Choroid plexus epithelial cell (primary cell): ENCODE measurements at regions not wholly inside any gene's neighbourhood (a gene's known extent, or its start where the extent isn't known, plus 50 kb on each side); places are given as distances from the start of the nearest gene placed in this dataset.

ENCODE experiments used
- DNase-seq: peaks from one replicate; pipeline ENCODE4 v3.0.0-alpha.2; 2010; ENCODE audit warnings: low read depth
- H3K4me3 ChIP-seq: 2 replicates; pipeline ENCODE4 v1.5.1; 2011; ENCODE audit warnings: low read depth, mild to moderate bottlenecking, control low read depth, low read length, moderate library complexity
- TF ChIP-seq, protein P1 (sequence below): conservative IDR thresholded peaks from 2 replicates; pipeline ENCODE4 v1.5.1; 2011; ENCODE audit warnings: low read depth, mild to moderate bottlenecking, control low read depth, inconsistent platforms, low read length, moderate library complexity

DNA sequence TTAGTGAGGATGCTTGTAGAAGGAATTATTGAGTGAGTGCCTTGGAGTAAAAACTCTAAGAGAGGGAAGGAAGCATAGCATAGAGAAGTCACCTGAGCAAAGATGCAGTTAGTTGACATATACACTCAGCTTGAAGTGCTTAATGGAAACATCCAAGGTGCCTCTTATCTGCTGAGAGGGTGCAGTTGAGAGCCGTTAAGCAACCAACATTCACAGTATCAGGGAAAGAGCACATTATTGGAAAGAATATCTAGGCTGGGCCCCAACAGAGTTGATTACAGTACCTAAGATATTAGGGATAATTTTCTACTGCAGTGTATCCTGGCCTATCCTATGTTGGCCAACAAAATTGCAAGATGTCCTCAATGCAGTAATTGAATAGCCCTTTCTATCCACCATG lies 302.0 kb downstream of the ETV1 start:
- no peak for DNase-seq
- TF ChIP-seq, protein P1, sequence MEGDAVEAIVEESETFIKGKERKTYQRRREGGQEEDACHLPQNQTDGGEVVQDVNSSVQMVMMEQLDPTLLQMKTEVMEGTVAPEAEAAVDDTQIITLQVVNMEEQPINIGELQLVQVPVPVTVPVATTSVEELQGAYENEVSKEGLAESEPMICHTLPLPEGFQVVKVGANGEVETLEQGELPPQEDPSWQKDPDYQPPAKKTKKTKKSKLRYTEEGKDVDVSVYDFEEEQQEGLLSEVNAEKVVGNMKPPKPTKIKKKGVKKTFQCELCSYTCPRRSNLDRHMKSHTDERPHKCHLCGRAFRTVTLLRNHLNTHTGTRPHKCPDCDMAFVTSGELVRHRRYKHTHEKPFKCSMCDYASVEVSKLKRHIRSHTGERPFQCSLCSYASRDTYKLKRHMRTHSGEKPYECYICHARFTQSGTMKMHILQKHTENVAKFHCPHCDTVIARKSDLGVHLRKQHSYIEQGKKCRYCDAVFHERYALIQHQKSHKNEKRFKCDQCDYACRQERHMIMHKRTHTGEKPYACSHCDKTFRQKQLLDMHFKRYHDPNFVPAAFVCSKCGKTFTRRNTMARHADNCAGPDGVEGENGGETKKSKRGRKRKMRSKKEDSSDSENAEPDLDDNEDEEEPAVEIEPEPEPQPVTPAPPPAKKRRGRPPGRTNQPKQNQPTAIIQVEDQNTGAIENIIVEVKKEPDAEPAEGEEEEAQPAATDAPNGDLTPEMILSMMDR: no peak
- no peak overlapping the region for H3K4me3 ChIP-seq

DNA sequence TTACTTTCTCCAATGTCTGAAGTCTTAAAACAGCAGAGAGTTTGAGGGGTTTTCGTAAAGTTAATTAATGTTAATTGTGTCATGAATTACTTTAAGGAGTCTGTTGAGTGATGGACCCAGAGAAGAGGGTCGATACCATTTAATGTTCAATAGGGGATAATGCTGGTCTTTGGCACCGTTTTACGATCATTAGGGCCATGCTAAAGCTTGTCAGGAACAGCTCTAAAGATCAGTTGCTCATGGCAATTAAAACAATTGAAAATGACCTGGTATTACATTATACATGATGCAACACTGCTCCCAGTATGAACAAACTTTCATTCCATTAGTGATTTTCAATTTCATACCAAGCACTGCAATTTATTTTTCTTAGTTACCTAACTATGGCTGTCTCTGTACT lies 296.9 kb downstream of the ETV1 start:
- no peak overlapping the region for H3K4me3 ChIP-seq
- no peak for DNase-seq
- TF ChIP-seq, protein P1: no peak

DNA sequence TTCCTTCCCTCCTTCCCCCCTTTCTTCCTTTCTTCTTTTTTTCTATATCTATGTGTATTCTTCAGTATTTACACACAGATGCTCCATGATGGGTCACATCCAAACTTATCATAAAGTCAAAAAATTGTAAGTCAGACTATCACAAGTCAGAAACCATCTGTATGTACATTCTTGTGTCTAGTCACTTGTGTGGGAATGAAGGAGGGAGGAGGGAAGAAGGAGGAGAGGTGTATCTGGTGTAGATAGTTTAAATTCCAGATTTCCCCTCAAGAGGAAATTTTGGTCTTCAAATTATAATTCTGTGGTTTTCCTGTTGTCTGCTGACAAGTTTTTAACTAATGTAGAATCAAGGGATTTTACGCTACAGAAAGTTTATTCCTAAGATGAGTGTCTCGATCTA lies 287.2 kb downstream of the ETV1 start:
- TF ChIP-seq, protein P1: no peak
- DNase-seq: peak; percentile 8
- H3K4me3 ChIP-seq: no peak overlapping the region

DNA sequence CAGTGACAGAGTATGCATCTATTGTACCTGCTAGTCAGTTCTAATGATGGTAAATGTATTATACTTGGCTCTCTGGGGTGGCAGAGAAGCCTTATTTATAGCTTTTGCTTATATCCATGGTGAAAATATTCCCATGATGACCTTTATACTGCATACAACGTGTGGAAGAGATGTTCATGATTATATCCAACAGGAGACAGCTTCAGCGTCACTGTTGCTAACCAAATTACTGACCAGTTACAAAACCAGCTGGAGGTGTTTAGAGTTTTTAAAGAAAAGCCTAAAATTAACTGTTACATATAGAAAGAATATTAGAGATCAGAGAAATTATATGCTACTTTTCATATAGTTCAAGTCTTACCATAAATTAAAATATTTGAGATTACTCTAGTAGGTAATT lies 280.8 kb downstream of the ETV1 start:
- H3K4me3 ChIP-seq: no peak overlapping the region
- TF ChIP-seq, protein P1: no peak
- DNase-seq: no peak

DNA sequence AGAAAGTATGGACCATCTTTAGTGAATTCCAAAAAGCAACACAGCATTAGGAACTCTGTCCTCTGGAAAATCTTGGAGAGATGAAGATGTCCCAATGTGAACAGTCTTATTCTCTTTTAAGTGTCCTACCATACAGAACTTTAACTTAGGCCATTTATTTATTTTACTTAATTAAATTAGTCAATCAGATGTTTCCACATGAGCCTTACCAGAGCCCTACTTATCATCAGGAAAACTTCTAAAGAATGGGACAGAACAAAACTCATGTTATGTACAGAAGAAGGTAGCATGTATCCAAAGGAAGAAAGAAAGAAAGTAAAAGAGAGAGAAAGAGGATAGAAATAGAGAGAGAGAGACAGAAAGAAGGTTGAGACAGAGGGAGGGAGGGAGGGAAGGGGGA lies 276.4 kb downstream of the ETV1 start:
- H3K4me3 ChIP-seq: no peak overlapping the region
- TF ChIP-seq, protein P1: no peak
- no peak for DNase-seq

DNA sequence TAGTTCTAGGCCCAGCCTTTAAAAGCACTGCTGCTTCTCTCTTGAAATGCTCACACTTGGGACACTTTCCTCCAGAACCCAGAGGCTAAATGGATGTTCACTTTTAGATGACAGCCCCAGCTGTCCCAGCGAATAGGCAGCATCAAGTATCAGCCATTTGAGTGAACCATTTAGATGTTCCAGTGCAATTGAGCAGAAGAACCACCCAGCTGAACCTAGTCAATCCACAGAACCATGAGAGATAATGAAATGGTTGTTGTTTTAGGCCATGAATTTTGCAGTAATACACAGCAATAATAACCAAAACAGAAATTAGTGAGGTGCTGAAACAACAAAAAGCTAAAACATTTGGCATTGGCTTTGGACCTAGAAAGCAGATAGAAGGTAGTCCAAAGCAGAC lies 273.9 kb downstream of the ETV1 start:
- no peak overlapping the region for H3K4me3 ChIP-seq
- DNase-seq: no peak
- TF ChIP-seq, protein P1: no peak

DNA sequence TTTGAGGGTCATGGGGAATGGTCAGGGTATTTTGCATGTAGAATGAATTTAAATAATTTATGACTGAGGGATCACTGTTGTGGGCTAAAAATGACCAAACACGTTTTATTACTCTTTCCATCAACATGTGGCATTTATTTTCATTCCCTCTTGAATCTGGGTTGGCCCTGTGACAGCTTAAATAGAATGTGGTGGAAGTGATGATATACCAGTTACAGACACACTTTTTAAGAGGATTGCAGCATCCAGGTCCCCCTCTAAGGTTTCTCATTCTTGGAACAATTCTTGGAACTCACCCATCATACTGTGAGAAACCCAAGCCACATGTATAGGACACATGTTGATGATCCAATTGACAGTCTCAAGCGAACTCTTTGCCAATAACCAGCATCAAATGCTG lies 272.4 kb downstream of the ETV1 start:
- no peak overlapping the region for H3K4me3 ChIP-seq
- TF ChIP-seq, protein P1: no peak
- no peak for DNase-seq
